ENCODE measurements at regions not wholly inside any gene's neighbourhood (a gene's known extent, or its start where the extent isn't known, plus 50 kb on each side); places are given as distances from the start of the nearest gene placed in this dataset.
"Not testable (repeated sequence)": the region's sequence is repeated elsewhere in the genome, so short reads cannot be mapped to it uniquely, and the experiment has no call there.

GRCh38 chr11:15826826-15827225 is 529.5 kb downstream of the SOX6 start:
- peak; percentile 10 for DNase-seq

GRCh38 chr11:15828215-15828853 is 528.0 kb downstream of the SOX6 start:
- no peak for DNase-seq

- DNase-seq, result no peak
These were observed 527.0 kb downstream of the SOX6 start for GRCh38 chr11:15829312-15829711.

- DNase-seq, result no peak
These were observed 525.5 kb downstream of the SOX6 start for GRCh38 chr11:15830741-15831428.

GRCh38 chr11:15835788-15836411 is 520.4 kb downstream of the SOX6 start:
- no peak for DNase-seq

GRCh38 chr11:15836795-15837194 is 519.6 kb downstream of the SOX6 start:
- no peak for DNase-seq

GRCh38 chr11:15837901-15838489 is 518.4 kb downstream of the SOX6 start:
- no peak for DNase-seq

- no peak for DNase-seq
These were observed 517.3 kb downstream of the SOX6 start for GRCh38 chr11:15839061-15839460.

- no peak for DNase-seq
These were observed 515.4 kb downstream of the SOX6 start for GRCh38 chr11:15840966-15841365.

- no peak for DNase-seq
These were observed 514.2 kb downstream of the SOX6 start for GRCh38 chr11:15841931-15842740.

GRCh38 chr11:15843309-15843872 is 513.0 kb downstream of the SOX6 start:
- no peak for DNase-seq

GRCh38 chr11:15845261-15845660 is 511.1 kb downstream of the SOX6 start:
- no peak for DNase-seq

- no peak for DNase-seq
These were observed 507.6 kb downstream of the SOX6 start for GRCh38 chr11:15848631-15849168.

- DNase-seq, result no peak
These were observed 507.1 kb downstream of the SOX6 start for GRCh38 chr11:15849257-15849656.

GRCh38 chr11:15850335-15850734 is 506.0 kb downstream of the SOX6 start:
- DNase-seq, result not testable (repeated sequence)

GRCh38 chr11:15851051-15851498 is 505.3 kb downstream of the SOX6 start:
- no peak for DNase-seq

- DNase-seq, result no peak
These were observed 504.2 kb downstream of the SOX6 start for GRCh38 chr11:15852179-15852578.

- no peak for DNase-seq
These were observed 502.1 kb downstream of the SOX6 start for GRCh38 chr11:15854245-15854644.

GRCh38 chr11:15858881-15859280 is 497.5 kb downstream of the SOX6 start:
- no peak for DNase-seq

GRCh38 chr11:15859411-15859810 is 496.9 kb downstream of the SOX6 start:
- DNase-seq, result no peak

GRCh38 chr11:15861256-15861655 is 495.1 kb downstream of the SOX6 start:
- no peak for DNase-seq

- DNase-seq, result no peak
These were observed 492.9 kb downstream of the SOX6 start for GRCh38 chr11:15863411-15863810.
